HL-60 (cell line): ENCODE measurements at regions not wholly inside any gene's neighbourhood (a gene's known extent, or its start where the extent isn't known, plus 50 kb on each side); places are given as distances from the start of the nearest gene placed in this dataset.

Experiments
- CTCF ChIP-seq: IDR thresholded peaks from one replicate; pipeline ENCODE4 v1.5.1; 2011; ENCODE audit warnings: low read length, control low read depth, inconsistent platforms; ENCODE audit not compliant: insufficient read depth
- GABPA ChIP-seq: IDR thresholded peaks from 2 replicates; pipeline ENCODE4 v1.6.1; 2012; ENCODE audit warnings: low read depth
- POLR2AphosphoS5 ChIP-seq: IDR thresholded peaks from 2 replicates; pipeline ENCODE4 v1.6.1; 2012; ENCODE audit warnings: low read depth
- REST ChIP-seq: IDR thresholded peaks from 2 replicates; pipeline ENCODE4 v1.6.1; 2012; ENCODE audit warnings: low read depth; ENCODE audit not compliant: insufficient replicate concordance

GRCh38 chr21:22961258-22961657 is 1963.0 kb downstream of the NCAM2 start:
- TF ChIP-seq CTCF (no peak), REST (no peak), GABPA (no peak), POLR2AphosphoS5 (no peak)
